ENCODE measurements at regions not wholly inside any gene's neighbourhood (a gene's known extent, or its start where the extent isn't known, plus 50 kb on each side); places are given as distances from the start of the nearest gene placed in this dataset.

DNA sequence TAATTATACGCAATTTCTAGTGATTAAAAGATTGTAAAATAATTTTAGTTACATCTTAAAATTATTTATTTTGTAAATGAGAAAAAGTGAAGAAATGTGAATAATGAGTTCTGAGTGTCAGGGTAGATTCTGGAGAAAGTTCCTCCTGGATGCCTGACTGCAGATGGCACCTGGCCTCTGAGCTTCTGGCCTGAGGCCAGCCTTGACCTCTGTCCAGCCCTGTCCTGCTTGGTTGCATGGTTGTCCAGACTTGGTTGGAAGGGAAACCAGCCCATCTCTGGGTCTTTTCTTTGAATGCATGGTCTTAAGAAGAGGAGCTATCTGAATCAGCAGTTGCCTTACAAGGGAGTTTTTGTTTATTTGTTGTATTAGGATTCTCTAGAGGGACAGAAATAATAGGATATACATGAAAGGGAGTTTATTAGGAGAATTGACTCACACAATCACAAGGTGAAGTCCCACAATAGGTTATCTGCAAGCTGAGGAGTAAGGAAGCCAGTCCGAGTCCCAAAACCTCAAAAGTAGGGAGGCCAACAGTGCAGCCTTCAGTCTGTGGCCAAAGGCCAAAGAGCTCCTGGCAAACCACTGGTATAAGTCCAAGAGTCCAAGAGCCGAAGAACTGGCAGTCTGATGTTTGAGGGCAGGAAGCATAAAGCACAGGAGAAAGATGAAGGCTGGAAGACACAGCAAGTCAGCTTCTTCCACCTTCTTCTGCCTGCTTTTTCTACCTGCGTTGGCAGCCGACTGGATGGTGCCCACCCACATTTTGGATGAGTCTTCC, 385.8 kb downstream of the ZNF536 start:
- Histone ChIP-seq H3K9me3 (ENCODE audit: low read depth) (no peaks in the 10 kb centered on the region), H4K20me1 (ENCODE audit: insufficient read depth, poor library complexity, severe bottlenecking) (no peaks in the 10 kb centered on the region), H3K79me2 (no peaks in the 10 kb centered on the region), H2AFZ (no peak overlapping the region), H3K27me3 (no peaks in the 10 kb centered on the region), H3K36me3 (replicated peaks; ENCODE audit: insufficient read depth, low read depth) (no peaks in the 10 kb centered on the region), H3K4me3 (no peak overlapping the region), H3K4me2 (no peak overlapping the region), H3K27ac (no peak overlapping the region), H3K4me1 (ENCODE audit: insufficient read depth) (no peaks in the 10 kb centered on the region), H3K9me2 (replicated peaks; ENCODE audit: insufficient read depth) (no peaks in the 10 kb centered on the region)
- TF ChIP-seq EZH2phosphoT487 (IDR thresholded peaks at IDR 0.05; ENCODE audit: low read depth, severe bottlenecking, unreplicated experiment) (no peak), EZH2 (IDR thresholded peaks at IDR 0.05; ENCODE audit: borderline replicate concordance) (no peak)
- TF ChIP-seq, protein P1, sequence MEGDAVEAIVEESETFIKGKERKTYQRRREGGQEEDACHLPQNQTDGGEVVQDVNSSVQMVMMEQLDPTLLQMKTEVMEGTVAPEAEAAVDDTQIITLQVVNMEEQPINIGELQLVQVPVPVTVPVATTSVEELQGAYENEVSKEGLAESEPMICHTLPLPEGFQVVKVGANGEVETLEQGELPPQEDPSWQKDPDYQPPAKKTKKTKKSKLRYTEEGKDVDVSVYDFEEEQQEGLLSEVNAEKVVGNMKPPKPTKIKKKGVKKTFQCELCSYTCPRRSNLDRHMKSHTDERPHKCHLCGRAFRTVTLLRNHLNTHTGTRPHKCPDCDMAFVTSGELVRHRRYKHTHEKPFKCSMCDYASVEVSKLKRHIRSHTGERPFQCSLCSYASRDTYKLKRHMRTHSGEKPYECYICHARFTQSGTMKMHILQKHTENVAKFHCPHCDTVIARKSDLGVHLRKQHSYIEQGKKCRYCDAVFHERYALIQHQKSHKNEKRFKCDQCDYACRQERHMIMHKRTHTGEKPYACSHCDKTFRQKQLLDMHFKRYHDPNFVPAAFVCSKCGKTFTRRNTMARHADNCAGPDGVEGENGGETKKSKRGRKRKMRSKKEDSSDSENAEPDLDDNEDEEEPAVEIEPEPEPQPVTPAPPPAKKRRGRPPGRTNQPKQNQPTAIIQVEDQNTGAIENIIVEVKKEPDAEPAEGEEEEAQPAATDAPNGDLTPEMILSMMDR (IDR thresholded peaks at IDR 0.05; ENCODE audit: poor library complexity): no peak
- DNase-seq (ENCODE audit: low spot score): no peak
- 98% methylated on average over 5 of the region's 5 CpGs for WGBS (ENCODE audit: low lambda C conversion rate, missing lambda C conversion rate)

DNA sequence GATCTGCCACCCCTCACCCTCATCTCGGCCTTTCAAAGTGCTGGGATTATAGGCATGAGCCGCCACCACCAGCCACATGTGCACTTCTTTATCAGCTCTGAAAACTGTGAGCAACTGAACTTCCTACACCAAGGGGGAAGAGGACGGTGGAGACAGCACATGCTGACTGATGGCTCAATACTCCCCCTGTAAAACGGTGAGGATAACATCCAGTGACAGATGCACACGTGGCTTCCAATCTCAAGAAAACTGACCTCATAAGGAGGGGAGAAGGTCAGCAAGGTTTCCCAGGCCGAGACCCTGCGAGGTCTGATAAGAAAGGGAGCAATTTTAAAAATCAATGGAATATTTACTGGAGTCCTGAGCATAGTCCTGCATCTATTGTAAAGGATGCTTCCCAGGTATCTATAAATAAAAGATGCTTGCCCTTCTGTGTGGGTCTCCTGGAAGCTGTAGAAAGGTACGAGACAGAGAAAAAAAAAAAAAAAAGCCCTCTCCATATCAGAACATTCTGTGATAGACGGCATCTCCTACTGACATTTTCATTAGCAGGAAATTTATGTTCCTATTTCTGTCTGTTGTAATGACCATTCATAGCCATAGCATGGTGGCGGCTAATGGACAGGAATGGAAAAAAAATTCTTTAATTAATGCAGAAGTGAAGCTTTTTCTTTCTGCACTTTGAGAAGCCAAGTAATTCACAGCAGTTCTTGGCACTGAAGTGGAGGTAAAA, 385.1 kb downstream of the ZNF536 start:
- Histone ChIP-seq H3K27ac (no peak overlapping the region), H3K36me3 (replicated peaks; ENCODE audit: insufficient read depth, low read depth) (no peaks in the 10 kb centered on the region), H4K20me1 (ENCODE audit: insufficient read depth, poor library complexity, severe bottlenecking) (no peaks in the 10 kb centered on the region), H3K4me1 (ENCODE audit: insufficient read depth) (no peaks in the 10 kb centered on the region), H2AFZ (no peak overlapping the region), H3K9me2 (replicated peaks; ENCODE audit: insufficient read depth) (no peaks in the 10 kb centered on the region), H3K27me3 (no peaks in the 10 kb centered on the region), H3K9me3 (ENCODE audit: low read depth) (no peaks in the 10 kb centered on the region), H3K4me3 (no peak overlapping the region), H3K4me2 (no peak overlapping the region), H3K79me2 (no peaks in the 10 kb centered on the region)
- TF ChIP-seq EZH2phosphoT487 (IDR thresholded peaks at IDR 0.05; ENCODE audit: low read depth, severe bottlenecking, unreplicated experiment) (no peak), EZH2 (IDR thresholded peaks at IDR 0.05; ENCODE audit: borderline replicate concordance) (no peak)
- TF ChIP-seq, protein P1 (IDR thresholded peaks at IDR 0.05; ENCODE audit: poor library complexity): no peak
- no peak for DNase-seq (ENCODE audit: low spot score)
- 76% methylated on average over 10 of the region's 10 CpGs for WGBS (ENCODE audit: low lambda C conversion rate, missing lambda C conversion rate)

DNA sequence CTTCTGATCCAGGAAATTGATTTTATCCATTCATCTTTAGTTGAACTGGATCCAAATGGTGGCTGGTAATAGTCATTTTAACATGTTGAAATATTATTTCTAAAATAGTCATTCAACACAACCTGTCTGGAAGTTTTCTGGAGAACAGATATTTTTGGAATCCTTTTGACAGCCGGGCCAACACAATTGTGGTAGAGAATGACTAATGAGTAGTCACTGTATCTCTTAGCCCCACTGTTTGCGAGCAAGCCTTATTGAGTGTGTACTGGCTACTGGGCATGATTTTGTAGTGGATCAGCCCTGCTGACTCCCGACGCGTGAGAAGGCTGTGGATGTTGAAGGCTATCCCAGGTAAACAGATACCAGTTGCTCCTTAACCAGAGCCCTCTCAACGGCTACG, 383.4 kb downstream of the ZNF536 start:
- Histone ChIP-seq H3K79me2 (no peaks in the 10 kb centered on the region), H3K4me2 (no peak overlapping the region), H4K20me1 (ENCODE audit: insufficient read depth, poor library complexity, severe bottlenecking) (no peaks in the 10 kb centered on the region), H3K27ac (no peak overlapping the region), H3K27me3 (no peaks in the 10 kb centered on the region), H3K36me3 (replicated peaks; ENCODE audit: insufficient read depth, low read depth) (no peaks in the 10 kb centered on the region), H3K4me1 (ENCODE audit: insufficient read depth) (no peaks in the 10 kb centered on the region), H3K4me3 (no peak overlapping the region), H3K9me3 (ENCODE audit: low read depth) (no peaks in the 10 kb centered on the region), H2AFZ (no peak overlapping the region), H3K9me2 (replicated peaks; ENCODE audit: insufficient read depth) (no peaks in the 10 kb centered on the region)
- DNase-seq (ENCODE audit: low spot score): no peak
- WGBS (ENCODE audit: low lambda C conversion rate, missing lambda C conversion rate): 98% methylated on average over 7 of the region's 7 CpGs
- no peak for TF ChIP-seq EZH2 (IDR thresholded peaks at IDR 0.05; ENCODE audit: borderline replicate concordance)

- WGBS (ENCODE audit: low lambda C conversion rate, missing lambda C conversion rate): 100% methylated on average over 1 of the region's 1 CpG
- H3K4me1 ChIP-seq (ENCODE audit: insufficient read depth): no peaks in the 10 kb centered on the region
Observed at GRCh38 chr19:30754162-30754561, 382.0 kb downstream of the ZNF536 start.

More at GRCh38 chr19:30754162-30754561, 382.0 kb downstream of the ZNF536 start:
- Histone ChIP-seq H3K27ac (no peak overlapping the region), H3K36me3 (replicated peaks; ENCODE audit: insufficient read depth, low read depth) (no peaks in the 10 kb centered on the region), H3K4me3 (no peak overlapping the region), H3K9me3 (ENCODE audit: low read depth) (no peaks in the 10 kb centered on the region), H4K20me1 (ENCODE audit: insufficient read depth, poor library complexity, severe bottlenecking) (no peaks in the 10 kb centered on the region), H2AFZ (no peak overlapping the region), H3K79me2 (no peaks in the 10 kb centered on the region), H3K9me2 (replicated peaks; ENCODE audit: insufficient read depth) (no peaks in the 10 kb centered on the region), H3K27me3 (no peaks in the 10 kb centered on the region), H3K4me2 (no peak overlapping the region)
- no peak for DNase-seq (ENCODE audit: low spot score)
- TF ChIP-seq EZH2 (IDR thresholded peaks at IDR 0.05; ENCODE audit: borderline replicate concordance): no peak

All from hepatocyte (in vitro differentiated cells).